PFSK-1 (cell line): ENCODE measurements at regions not wholly inside any gene's neighbourhood (a gene's known extent, or its start where the extent isn't known, plus 50 kb on each side); places are given as distances from the start of the nearest gene placed in this dataset.

Experiments used
- FOXP2 ChIP-seq: optimal IDR thresholded peaks from 2 replicates; pipeline ENCODE3; 2011; ENCODE audit warnings: borderline replicate concordance, control low read depth, inconsistent platforms; ENCODE audit not compliant: insufficient read depth; ENCODE audit errors: extremely low read length, extremely low read depth
- POLR2AphosphoS5 ChIP-seq: IDR thresholded peaks from 2 replicates; pipeline ENCODE4 v1.6.1; 2012; ENCODE audit warnings: low read depth, mild to moderate bottlenecking, control low read depth, low read length, moderate library complexity
- REST ChIP-seq, 2 experiments: IDR thresholded peaks; 2 replicates each; pipeline versions ENCODE4 v1.6.1 to v1.8.0; 2011 to 2012; ENCODE audit warnings: low read depth in 2 of 2, low read length in 2 of 2, control low read depth in 1 of 2, inconsistent platforms in 1 of 2, mild to moderate bottlenecking in 1 of 2, moderate library complexity in 1 of 2; ENCODE audit not compliant: insufficient read depth in 1 of 2
- SIN3A ChIP-seq: IDR thresholded peaks from 2 replicates; pipeline ENCODE4 v1.6.1; 2012; ENCODE audit warnings: mild to moderate bottlenecking, low read length, moderate library complexity, borderline replicate concordance; ENCODE audit not compliant: insufficient read depth
- TAF1 ChIP-seq: IDR thresholded peaks from 2 replicates; pipeline ENCODE4 v1.6.1; 2012; ENCODE audit warnings: low read length, control low read depth, borderline replicate concordance; ENCODE audit not compliant: insufficient read depth

GRCh38 chr3:161875483-161875882 is 378.9 kb downstream of the OTOL1 start:
- TF ChIP-seq POLR2AphosphoS5 (no peak), SIN3A (no peak), TAF1 (no peak), REST (IDR thresholded peaks at IDR 0.05; ENCODE audit: insufficient read depth in 1 of 2, low read depth in 2 of 2, low read length in 2 of 2) (no peak), FOXP2 (no peak)
